ENCODE measurements at regions not wholly inside any gene's neighbourhood (a gene's known extent, or its start where the extent isn't known, plus 50 kb on each side); places are given as distances from the start of the nearest gene placed in this dataset.
A peak's percentile ranks its signal among the peaks of the same experiment; 100 is the strongest.
"Not testable (repeated sequence)": the region's sequence is repeated elsewhere in the genome, so short reads cannot be mapped to it uniquely, and the experiment has no call there.

DNA sequence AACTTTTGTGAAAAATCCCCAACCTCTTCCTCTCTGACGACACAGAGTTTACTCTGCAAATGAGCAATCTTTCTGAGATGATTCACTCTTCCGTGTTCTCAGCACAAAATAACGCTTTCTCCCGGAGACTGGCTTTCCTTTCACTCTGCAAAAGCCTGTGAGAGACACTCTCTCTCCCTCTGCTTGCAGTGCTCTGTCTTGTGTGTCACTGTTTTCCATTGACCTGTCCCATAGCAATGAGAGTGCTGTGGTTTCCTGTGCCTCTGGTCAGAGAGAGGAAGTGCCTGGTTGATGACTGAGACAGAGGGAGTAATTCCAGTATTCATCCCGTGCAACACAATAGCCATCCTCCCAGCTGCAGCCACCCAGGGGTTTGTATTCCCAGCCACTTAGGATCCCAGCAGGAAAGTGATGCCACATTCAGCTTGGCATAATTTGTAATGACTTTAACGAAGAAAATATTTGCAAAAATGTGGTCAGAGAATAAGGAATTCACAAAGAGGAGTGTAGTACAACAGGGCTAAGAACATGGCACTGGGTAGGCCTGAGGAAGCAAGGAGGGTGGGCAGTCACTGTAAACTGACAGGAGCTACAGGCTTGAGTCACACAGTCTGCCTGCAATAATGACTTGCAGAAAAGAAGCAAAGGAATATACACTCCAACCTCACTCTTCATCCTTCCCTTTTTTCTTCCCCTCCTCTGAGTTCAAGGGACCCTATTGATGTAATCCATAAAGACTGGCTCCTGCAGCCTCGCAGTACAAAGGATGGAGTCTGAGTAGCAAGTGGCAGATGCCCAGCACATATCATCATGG, 463.5 kb upstream of the RGMB start:
- DNase-seq (ENCODE audit: low spot score) = peak; percentile 55

DNA sequence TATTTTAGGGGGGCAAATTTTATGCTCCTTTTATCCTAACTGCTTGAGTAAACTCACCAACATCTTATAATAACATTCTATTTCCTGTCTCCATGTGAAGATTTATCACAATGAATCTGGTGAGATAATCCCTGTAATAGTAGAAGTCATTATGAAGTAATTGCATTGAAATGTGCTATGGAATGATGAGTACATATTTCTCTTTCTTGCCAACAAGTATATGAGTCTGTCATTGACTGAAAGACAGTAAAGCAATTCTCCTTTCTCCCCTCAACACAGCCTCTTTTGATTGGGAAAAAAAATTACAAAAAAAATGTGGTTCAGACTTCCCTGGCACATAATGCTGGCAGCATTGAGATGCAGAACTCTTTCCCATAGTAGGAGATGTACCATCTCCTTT, 459.2 kb upstream of the RGMB start:
- no peak for DNase-seq (ENCODE audit: low spot score)

DNA sequence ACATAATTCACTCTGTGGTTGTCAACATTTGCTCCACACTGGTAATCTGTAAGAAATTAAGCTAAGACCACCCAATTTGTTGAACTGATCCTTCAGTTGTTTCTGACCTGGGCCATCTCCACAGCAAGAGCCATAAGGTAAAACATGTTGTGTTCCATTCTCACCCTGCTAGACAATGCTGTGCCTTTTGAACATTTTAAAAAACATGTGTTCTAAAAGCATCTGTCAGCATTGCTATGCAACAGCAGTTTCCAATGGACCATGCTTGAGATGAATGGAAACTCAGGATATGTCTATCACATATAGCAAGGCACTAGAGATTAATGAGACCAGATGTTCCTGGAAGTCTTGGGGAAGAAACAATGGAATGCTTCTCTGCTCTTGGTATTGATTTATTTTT, 455.1 kb upstream of the RGMB start:
- no peak for DNase-seq (ENCODE audit: low spot score)

DNA sequence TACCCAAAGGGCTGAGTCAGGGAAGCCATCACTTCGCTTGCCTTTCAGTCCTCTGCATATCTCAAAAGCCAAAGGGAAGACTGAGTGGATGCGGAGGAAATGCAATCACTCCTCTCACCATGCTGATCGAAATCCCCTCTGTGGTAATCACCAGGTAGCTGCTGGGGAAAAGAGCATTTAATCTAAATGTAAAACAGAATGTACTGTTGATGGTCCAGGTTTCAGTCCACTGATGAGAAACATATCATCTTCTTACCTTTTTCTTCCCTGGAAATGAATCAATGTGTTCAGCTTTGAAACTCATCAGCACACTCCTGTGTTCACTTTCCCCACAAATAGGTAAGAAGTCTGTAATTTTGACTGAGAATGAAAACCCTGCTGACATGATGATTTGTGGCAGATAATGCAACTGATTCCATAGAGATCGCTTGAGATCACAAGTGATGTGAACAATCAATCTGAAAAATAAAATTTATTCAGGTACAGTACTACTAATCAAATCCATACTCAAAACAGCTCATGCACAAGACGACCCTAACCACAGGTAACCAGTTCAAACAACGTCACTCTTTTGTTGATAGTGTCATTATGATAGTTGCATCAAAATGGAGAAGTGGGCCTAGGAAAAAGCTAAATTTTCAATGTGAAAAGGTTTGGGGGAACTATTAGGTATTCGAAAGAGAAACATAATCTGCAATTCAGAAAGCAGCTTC, 454.0 kb upstream of the RGMB start:
- DNase-seq (ENCODE audit: low spot score) = no peak

DNA sequence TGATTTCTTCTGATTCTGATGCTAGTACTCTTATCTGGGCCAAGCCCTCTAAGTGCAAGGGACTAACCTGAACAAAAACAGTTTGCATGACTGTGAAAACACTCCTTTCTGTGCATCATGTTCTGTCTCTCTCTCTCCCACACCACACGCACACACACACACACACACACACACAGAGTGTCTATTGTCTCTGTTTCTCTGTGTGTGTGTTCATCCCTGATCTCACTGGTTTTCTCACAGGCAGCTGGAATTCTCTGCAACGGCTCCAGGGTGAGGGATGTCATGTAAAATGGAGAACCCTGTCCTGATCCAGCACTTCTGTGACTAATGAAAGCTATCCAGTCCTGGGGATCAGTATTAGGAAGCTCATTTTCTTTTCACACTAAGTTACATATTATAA, 453.1 kb upstream of the RGMB start:
- DNase-seq (ENCODE audit: low spot score) = no peak

DNA sequence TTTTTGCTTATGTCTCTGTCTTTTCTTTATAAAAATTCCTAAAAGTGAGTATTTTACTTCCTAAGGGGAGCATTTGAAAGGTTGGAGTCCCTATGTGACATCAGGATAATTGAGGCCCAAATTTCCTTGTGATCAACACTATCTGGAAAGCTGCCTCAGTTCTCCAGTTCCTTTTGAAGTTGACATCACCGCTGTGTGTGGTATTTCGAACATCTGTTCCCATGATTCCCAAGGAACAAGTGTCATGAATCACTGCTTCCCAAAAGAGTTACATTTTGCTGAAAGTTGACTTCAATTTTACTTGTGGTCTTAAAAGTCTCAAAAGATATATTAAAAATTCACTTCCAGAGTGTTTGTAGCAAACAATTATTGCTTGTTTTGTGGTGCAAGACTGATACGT, 452.1 kb upstream of the RGMB start:
- DNase-seq (ENCODE audit: low spot score) = no peak

DNA sequence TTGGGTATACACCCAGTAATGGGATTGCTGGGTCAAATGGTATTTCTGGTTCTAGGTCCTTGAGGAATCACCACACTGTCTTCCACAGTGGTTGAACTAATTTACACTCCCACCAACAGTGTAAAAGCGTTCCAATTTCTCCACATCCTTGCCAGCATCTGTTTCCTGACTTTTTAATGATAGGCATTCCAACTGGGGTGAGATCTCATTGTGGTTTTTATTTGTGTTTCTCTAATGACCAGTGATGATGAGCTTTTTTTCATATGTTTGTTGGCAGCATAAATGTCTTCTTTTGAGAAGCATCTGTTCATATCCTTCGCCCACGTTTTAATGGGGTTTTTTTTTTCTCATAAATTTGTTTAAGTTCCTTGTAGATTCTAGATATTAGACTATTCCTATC, 448.3 kb upstream of the RGMB start:
- not testable (repeated sequence) for DNase-seq (ENCODE audit: low spot score)

DNA sequence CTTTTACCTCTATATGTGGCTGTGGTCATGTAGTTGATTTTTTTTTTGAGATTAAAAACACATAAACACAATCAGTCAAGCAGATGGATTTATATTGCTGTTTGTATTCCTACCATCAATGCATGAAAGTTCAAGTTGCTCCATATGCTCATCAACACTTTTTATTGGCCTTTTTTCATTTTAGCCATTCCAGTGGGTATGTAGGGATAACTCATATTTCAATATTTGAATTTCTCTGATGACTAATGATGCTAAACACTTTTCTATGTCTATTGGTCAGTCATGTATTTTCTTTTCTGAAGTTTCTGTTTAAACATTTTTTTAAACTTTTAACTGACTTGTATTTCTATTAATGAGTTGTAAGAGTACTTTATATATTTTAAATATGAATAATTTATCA, 445.4 kb upstream of the RGMB start:
- no peak for DNase-seq (ENCODE audit: low spot score)

DNA sequence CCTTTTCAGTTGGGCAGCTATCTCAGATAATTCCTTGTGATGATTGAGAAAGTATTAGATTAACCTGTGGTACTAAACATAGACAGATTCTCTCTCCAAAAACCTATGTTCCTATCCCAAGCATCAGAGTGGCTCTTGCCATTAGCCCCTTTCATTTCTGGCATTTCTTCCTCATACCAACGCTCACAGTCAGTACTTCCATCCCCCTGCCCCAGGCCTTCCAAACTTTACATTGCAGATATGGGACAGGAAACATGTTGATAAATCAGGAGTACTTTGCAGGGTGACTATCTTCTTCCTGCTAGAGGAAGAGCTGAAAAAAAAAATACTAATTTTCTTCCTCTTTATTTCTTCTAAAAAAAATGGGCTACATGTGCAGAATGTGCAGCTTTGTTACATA, 442.6 kb upstream of the RGMB start:
- DNase-seq (ENCODE audit: low spot score) = no peak

DNA sequence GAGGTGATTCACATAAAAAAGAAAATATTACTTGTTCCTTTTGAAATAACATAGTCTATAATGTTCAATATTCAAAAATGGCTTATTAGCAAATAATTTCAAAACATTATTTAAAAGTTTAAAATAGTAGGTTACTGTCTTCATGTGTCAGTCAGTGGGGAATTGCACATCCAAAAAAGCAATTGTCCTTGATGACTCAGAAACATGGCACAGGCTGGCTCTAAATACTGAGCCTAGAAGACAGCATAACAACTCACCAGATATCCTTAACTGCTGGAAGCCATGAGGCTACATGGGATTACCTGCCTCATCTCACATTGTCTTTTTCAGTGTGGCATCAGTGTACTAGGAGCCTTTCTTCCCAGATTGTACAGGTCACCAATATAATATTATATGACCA, 439.5 kb upstream of the RGMB start:
- DNase-seq (ENCODE audit: low spot score) = no peak

DNA sequence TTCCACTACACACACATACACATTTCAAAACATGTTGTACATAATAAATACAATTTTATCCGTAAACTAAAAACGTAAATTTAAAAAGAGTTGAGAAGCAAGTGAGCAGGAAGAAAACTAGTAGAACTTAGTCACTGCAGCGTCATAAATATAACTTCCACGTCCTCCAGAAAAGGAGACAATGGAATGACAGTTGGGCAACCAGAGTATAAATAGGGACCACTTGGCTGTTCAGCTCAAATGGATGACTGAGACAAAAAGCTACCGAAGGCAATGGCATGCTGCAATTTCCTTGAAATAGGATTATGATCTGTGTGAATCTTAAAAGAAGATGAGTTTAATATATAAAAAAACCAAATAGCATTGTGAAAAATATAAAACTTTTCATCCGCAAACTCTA, 438.5 kb upstream of the RGMB start:
- no peak for DNase-seq (ENCODE audit: low spot score)

DNA sequence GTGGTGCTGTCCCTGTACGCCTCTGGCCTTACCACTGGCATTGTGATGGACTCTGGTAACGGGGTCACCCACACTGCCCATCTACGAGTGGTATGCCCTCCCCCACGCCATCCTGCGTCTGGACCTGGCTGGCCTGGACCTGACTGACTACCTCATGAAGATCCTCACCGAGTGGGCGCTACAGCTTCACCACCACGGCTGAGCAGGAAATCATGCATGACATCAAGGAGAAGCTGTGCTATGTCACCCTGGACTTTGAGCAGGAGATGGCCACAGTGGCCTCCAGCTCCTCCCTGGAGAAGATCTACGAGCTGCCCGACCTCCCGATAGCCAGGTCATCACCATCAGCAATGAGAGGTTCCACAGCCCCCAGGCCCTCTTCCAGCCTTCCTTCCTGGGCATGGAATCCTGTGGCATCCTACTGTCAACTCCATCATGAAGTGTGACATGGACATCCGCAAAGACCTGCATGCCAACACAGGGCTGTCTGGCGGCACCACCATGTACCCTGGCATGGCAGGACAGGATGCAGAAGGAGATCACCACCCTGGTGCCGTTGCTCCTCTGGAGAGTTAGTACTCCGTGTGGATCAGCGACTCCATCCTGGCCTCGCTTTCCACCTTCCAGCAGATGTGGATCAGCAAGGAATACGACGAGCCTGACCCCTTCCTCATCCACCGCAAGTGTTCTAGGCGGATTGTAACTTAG, 434.2 kb upstream of the RGMB start:
- DNase-seq (ENCODE audit: low spot score) = no peak

DNA sequence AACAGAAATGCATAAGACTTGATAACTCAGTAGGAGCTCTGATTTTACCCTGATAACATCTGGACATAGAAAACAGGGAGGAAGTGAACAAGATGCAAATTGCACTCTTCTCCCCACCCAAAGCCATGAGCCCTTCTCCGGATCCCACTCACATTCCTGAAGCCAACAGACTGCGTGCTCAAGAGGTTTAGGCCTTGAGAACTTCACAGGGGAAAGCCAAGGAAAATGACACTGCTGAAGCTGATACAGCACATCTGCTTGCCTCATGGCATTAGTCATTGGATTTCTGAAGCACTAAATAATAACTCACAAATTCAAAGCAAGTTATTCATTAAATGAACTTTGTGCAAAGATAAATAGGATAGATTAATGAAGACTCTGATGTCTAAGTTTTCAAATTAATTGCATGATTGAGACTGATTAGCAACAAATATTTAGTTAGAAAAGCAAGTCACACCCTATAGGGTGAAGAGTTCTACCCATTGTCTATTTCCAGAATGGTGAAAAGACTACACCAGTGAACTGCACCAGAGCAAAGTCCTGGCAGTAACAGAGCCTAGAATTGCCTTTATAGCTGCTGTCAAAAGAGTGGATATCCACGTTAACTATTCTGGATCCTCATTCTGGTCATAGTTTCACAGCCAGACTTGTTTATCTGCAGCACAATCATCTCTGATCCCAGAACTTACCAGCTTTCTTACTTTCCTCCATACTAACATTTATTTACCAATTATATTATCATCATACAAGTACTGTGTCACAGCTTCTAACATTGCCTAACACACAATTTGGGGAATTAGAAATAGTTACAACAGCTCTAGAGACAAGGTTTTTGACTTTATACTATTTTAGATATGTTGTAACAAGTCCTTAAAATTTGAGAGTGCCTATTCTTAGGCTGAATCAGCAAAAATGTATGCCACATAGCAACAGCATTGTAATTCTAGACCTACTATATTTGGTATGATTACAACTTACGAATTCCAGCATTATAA, 432.1 kb upstream of the RGMB start:
- DNase-seq (ENCODE audit: low spot score) = no peak

DNA sequence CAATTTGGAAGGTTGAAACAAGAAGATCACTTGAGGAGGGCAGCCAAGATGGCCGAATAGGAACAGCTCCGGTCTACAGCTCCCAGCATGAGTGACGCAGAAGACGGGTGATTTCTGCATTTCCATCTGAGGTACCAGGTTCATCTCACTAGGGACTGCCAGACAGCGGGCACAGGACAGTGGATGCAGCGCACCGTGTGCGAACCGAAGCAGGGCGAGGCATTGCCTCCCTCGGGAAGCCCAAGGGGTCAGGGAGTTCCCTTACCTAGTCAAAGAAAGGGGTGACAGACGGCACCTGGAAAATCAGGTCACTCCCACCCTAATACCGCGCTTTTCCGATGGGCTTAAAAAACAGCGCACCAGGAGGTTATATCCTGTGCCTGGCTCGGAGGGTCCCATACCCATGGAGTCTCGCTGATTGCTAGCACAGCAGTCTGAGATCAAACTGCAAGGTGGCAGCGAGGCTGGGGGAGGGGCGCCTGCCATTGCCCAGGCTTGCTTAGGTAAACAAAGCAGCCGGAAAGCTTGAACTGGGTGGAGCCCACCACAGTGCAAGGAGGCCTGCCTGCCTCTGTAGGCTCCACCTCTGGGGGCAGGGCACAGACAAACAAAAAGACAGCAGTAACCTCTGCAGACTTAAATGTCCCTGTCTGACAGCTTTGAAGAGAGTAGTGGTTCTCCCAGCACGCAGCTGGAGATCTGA, 430.4 kb upstream of the RGMB start:
- DNase-seq (ENCODE audit: low spot score) = not testable (repeated sequence)

DNA sequence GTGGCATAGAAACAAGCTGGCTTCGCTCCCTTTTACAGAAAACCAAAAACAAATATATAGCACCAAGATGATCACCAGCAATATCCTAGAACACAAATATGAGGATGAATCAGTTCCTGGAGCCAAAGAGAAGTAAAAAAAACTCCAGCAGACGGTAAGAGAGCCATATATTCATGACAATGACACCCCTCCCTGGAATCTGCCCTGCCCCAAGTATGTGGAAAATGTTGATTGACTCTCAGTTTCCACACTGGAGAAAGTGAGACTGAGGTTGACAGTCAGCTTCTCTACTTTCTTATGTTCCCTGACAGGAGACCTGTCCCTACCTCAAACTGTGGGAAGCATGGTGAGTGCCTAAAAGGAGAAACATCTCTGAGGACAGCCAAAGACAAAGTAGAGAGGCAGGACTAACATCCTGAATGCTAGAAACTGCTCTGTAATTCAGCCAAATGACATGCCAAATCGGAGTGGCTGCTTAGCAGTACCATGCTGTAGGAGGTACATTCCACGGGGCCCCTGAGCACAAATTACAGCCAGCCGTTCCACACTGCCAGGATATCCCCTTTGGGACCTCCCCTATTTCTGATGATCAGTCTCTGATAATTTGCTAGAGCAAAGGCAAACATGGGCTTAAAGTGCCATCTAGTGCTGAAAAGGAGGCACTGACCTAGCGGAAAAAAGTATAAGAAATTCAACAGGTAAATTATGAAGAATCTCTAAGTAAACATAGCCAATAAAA, 424.0 kb upstream of the RGMB start:
- DNase-seq (ENCODE audit: low spot score) = no peak

DNA sequence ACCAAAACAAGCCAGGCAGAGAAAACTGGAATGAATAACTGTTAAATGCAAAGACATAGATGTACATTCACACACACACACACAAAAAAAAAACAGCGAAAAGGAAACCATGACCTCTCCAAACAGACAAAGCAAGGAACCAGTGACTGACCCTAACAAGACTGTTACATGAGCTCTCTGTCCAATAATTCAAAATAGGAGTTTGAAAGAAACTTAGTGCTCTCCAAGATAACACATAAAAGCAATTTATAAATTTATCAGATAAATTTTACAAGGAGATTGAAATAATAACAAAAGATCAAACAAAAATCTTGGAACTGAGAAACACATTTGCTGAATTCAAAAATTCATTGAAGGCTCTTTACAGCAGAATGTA, 423.5 kb upstream of the RGMB start:
- no peak for DNase-seq (ENCODE audit: low spot score)

DNA sequence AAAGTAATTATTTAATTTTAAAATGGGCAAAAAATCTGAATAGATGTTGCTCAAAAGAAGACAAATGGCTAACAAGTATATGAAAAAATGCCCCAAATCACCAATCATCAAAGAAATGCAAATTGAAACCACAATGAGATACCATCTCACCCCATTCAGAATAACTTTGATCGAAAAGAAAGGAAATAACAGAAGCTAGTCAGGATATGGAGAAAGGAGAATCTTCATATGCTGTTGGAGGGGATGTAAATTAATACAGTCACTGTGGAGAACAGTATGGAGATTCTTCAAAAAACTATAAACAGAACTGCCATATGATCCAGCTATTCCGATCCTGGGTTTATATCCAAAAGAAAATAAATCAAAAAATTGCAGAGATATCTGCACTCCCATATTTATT, 418.5 kb upstream of the RGMB start:
- DNase-seq (ENCODE audit: low spot score) = no peak

DNA sequence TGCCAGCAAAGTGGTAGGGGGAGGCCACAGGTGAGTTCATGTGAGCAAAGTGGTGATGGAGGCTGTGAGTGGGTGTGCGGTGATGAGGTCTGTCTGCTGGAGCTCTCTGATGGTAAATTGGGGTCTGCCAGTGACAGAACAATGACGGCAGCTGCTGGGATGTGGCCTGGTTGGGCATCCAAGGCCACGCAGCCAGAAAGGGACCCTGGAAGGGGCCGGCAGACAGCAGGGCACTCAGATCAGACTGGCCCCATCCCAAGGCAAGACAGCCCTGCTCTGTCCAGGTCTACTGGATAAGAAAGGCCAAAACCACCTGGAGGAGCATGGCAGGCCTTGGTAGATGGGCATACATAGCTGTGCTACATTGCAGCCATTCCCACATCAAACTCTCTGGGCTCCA, 412.9 kb upstream of the RGMB start:
- DNase-seq (ENCODE audit: low spot score) = no peak

DNA sequence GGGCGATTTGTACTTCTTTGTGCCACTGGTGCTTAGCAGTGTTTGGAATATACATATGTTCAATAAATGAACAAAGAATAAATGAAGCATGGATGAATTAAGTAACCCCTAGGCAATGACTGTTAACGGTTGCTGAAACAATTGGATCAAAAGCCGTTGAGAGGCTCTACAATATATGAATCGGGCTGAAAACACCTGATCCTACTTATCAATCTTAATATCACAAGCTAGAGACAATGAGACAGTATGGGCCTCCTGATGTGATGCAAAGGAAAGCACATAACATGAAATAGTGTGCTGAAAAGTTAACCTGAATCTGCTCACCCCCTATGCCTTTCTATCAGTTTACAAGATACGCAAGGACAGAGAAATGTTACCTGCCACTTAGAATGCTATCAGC, 410.3 kb upstream of the RGMB start:
- no peak for DNase-seq (ENCODE audit: low spot score)

DNA sequence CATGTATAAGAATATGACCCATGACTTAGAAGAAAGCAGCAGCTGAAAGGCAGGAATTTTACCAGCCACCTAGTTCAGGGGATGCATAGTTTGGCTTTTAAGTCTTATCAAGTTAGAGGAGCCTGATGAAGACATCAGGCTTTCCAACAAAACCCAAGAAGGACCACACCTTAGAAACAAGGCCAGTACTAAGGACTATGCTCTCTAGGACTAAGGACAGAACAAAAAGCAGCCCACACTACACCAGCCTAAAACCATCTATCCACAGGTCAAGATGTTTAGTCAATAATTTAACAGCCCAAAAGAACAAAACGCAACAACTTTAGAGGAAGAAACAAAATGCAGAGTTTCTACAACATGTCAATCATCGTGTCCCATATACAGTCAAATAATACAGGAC, 408.9 kb upstream of the RGMB start:
- DNase-seq (ENCODE audit: low spot score) = no peak

DNA sequence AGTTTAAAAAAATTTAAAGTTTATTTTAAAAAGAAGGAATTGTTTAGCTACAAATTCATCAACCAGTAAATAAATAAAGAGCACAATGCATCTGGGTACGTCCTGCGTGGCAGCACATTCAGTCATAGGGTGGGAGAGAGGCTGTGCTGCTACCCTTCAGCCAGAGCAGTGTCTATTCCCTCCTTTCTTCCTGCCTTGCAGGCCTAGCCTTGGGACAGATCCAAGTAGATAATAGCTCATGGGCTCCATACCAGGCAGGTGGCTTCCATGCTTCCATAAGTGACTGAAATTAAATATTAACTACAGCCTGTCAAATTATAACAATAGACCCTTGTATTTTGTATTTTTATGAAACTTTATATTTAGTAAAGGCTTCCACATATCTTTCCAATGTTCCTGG, 408.3 kb upstream of the RGMB start:
- peak; percentile 6 for DNase-seq (ENCODE audit: low spot score)

Measured in SW480 (cell line).